K562 (cell line): ENCODE measurements at regions not wholly inside any gene's neighbourhood (a gene's known extent, or its start where the extent isn't known, plus 50 kb on each side); places are given as distances from the start of the nearest gene placed in this dataset.

Experiments used
- ATAC-seq: fragments of 200-7000 bp; cut with Tn5 transposase; 3 replicates; pipeline ENCODE4 v1.9.1; 2020; ENCODE audit warnings: moderate library complexity
- BruUV-seq: library from RNA; stranded (reverse); fragments of 400-500 nt; replicated peaks from 2 replicates; lab custom pipeline; 2021; lab: Mats Ljungman, UMichigan
- CTCF ChIA-PET: fragments of 300-600 bp; formaldehyde crosslinking; extraction: SDS; loops from one replicate; lab custom pipeline; 2021; ENCODE audit warnings: low intra/inter-chr PET ratio; lab: Yijun Ruan, JAX
- POLR2A ChIA-PET: fragments of 300-600, 350-650 bp; sonication (Branson Sonifier 250); formaldehyde crosslinking; extraction: SDS; loops from one replicate; lab custom pipeline; 2021; ENCODE audit warnings: antibody characterized with exemption, inconsistent platforms; lab: Yijun Ruan, JAX
- DNase-seq, 4 experiments: peaks; one replicate each; pipeline versions ENCODE4 v3.0.0 to v3.0.0-alpha.2; 2011 to 2018; ENCODE audit warnings: low spot score in 3 of 4, mixed read lengths in 3 of 4; ENCODE audit errors: extremely low read depth in 1 of 4
- FAIRE-seq: peaks from 2 replicates; lab custom pipeline; 2011; peaks lifted over from hg19 to GRCh38; lab: Jason Lieb, UNC
- H2AFZ ChIP-seq: 2 replicates; pipeline ENCODE4 v1.6.0; 2011; ENCODE audit warnings: low read depth, low read length, control low read depth, inconsistent platforms
- H3K27ac ChIP-seq: fragments of 200-600 bp; 3 replicates; pipeline ENCODE4 v1.8.0; 2011; ENCODE audit warnings: low read depth, mild to moderate bottlenecking, control low read depth, inconsistent platforms, low read length, moderate library complexity, mixed read lengths; ENCODE audit errors: extremely low read depth
- H3K27me3 ChIP-seq, 2 experiments: fragments of 300-600 bp in 1 of 2; 2 replicates in 1 of 2; 3 replicates in 1 of 2; pipeline versions ENCODE4 v1.6.0 to v1.8.0; 2011; ENCODE audit warnings: inconsistent platforms in 2 of 2, low read length in 2 of 2, mild to moderate bottlenecking in 1 of 2, mixed read lengths in 1 of 2, moderate library complexity in 1 of 2; ENCODE audit not compliant: control insufficient read depth in 2 of 2, insufficient read depth in 2 of 2
- H3K36me3 ChIP-seq: fragments of 300-600 bp; 3 replicates; pipeline ENCODE4 v1.8.0; 2011; ENCODE audit warnings: mild to moderate bottlenecking, low read length, inconsistent platforms; ENCODE audit not compliant: control insufficient read depth, insufficient read depth
- H3K4me1 ChIP-seq, 2 experiments: fragments of 200-600 bp in 1 of 2; replicated peaks in 1 of 2; 2 replicates in 1 of 2; 3 replicates in 1 of 2; pipeline versions ENCODE4 v1.5.1 to v1.8.0; 2011; ENCODE audit warnings: inconsistent platforms in 2 of 2, low read length in 2 of 2, mild to moderate bottlenecking in 1 of 2, mixed read lengths in 1 of 2, moderate library complexity in 1 of 2; ENCODE audit not compliant: control insufficient read depth in 2 of 2, insufficient read depth in 2 of 2
- H3K4me2 ChIP-seq: 2 replicates; pipeline ENCODE4 v1.6.1; 2011; ENCODE audit warnings: low read length, control low read depth, inconsistent platforms, mixed read lengths; ENCODE audit not compliant: insufficient read depth
- H3K4me3 ChIP-seq: fragments of 200-600 bp; sonication (generic), shearing (Covaris generic); 2 replicates; pipeline ENCODE4 v1.5.1; 2016; ENCODE audit warnings: control low read depth, inconsistent platforms
- H3K79me2 ChIP-seq: fragments of 200-600 bp; 3 replicates; pipeline ENCODE4 v1.8.0; 2011; ENCODE audit warnings: low read length, inconsistent platforms; ENCODE audit not compliant: control insufficient read depth, insufficient read depth
- H3K9ac ChIP-seq, 2 experiments: 2 replicates each; pipeline versions ENCODE4 v1.6.0 to v1.6.1; 2011; ENCODE audit warnings: low read depth in 2 of 2, low read length in 2 of 2, control low read depth in 1 of 2, inconsistent platforms in 1 of 2, mild to moderate bottlenecking in 1 of 2, mixed read lengths in 1 of 2; ENCODE audit not compliant: insufficient read depth in 1 of 2
- H3K9me1 ChIP-seq: one replicate; pipeline ENCODE4 v1.6.0; 2011; ENCODE audit warnings: inconsistent platforms, mild to moderate bottlenecking, low read length, moderate library complexity; ENCODE audit not compliant: control insufficient read depth, insufficient read depth
- H3K9me3 ChIP-seq: replicated peaks from 2 replicates; pipeline ENCODE4 v1.5.1; 2011; ENCODE audit warnings: low read depth, low read length, inconsistent platforms; ENCODE audit not compliant: control insufficient read depth, insufficient read depth
- H4K20me1 ChIP-seq: replicated peaks from 2 replicates; pipeline ENCODE4 v1.6.1; 2011; ENCODE audit warnings: low read length, inconsistent platforms, mixed read lengths; ENCODE audit not compliant: control insufficient read depth, insufficient read depth
- CBFA2T2 ChIP-seq: fragments of 450-650 bp; conservative IDR thresholded peaks from 2 replicates; pipeline ENCODE4 v1.6.1; 2017; ENCODE audit warnings: mild to moderate bottlenecking
- E4F1 ChIP-seq: fragments of 250-450 bp; sonication (Bioruptor Pico); IDR thresholded peaks from 2 replicates; pipeline ENCODE4 v1.5.0; 2021; ENCODE audit warnings: mild to moderate bottlenecking, borderline replicate concordance
- ELK1 ChIP-seq: sonication (generic); formaldehyde crosslinking; IDR thresholded peaks from 2 replicates; pipeline ENCODE4 v1.8.1; 2022; ENCODE audit warnings: missing genetic modification reagents
- ETS1 ChIP-seq: conservative IDR thresholded peaks from 2 replicates; pipeline ENCODE4 v1.6.1; 2011; ENCODE audit warnings: low read depth, mild to moderate bottlenecking, low read length; ENCODE audit not compliant: control insufficient read depth
- ETS2 ChIP-seq: IDR thresholded peaks from 2 replicates; pipeline ENCODE4 v1.6.1; 2016; ENCODE audit warnings: borderline replicate concordance, missing genetic modification characterization, mild to moderate bottlenecking, moderate library complexity, missing compliant biosample characterization; ENCODE audit not compliant: poor library complexity, severe bottlenecking
- FOXK1 ChIP-seq: sonication (generic); formaldehyde crosslinking; IDR thresholded peaks from 2 replicates; pipeline ENCODE4 v1.8.0; 2022; ENCODE audit warnings: missing genetic modification reagents, mild to moderate bottlenecking, borderline replicate concordance
- GABPA ChIP-seq: fragments of 200-800 bp; sonication (Bioruptor generic); conservative IDR thresholded peaks from 2 replicates; pipeline ENCODE4 v1.6.1; 2016; ENCODE audit warnings: low read depth, missing genetic modification characterization, missing compliant biosample characterization
- GABPB2 ChIP-seq: fragments of 250-450 bp; sonication (Bioruptor Pico); conservative IDR thresholded peaks from 2 replicates; pipeline ENCODE4 v1.5.1; 2021; ENCODE audit warnings: mild to moderate bottlenecking
- HDGF ChIP-seq: fragments of 450-650 bp; IDR thresholded peaks from 2 replicates; pipeline ENCODE4 v1.6.1; 2016
- HINFP ChIP-seq: fragments of 450-650 bp; conservative IDR thresholded peaks from 2 replicates; pipeline ENCODE4 v1.6.1; 2016; ENCODE audit warnings: missing genetic modification characterization, low read depth, mild to moderate bottlenecking, control low read depth, missing compliant biosample characterization
- KHSRP ChIP-seq: fragments of 450-650 bp; IDR thresholded peaks from 2 replicates; pipeline ENCODE4 v1.6.1; 2017
- KLF16 ChIP-seq: IDR thresholded peaks from 2 replicates; pipeline ENCODE4 v1.6.1; 2016; ENCODE audit warnings: antibody characterized with exemption
- LCOR ChIP-seq: sonication (generic); formaldehyde crosslinking; IDR thresholded peaks from 2 replicates; pipeline ENCODE4 v1.8.0; 2022; ENCODE audit warnings: mild to moderate bottlenecking, missing genetic modification reagents
- NR1H2 ChIP-seq: sonication (generic); formaldehyde crosslinking; IDR thresholded peaks from 2 replicates; pipeline ENCODE4 v1.4.0; 2020; ENCODE audit warnings: mild to moderate bottlenecking, missing genetic modification reagents
- RFX1 ChIP-seq: fragments of 450-650 bp; IDR thresholded peaks from 2 replicates; pipeline ENCODE4 v1.6.1; 2016; ENCODE audit warnings: mild to moderate bottlenecking, moderate library complexity
- ZNF444 ChIP-seq: fragments of 250-450 bp; sonication (Bioruptor Pico); IDR thresholded peaks from 2 replicates; pipeline ENCODE4 v1.4.0; 2020; ENCODE audit warnings: mild to moderate bottlenecking, moderate library complexity
- ZNF449 ChIP-seq: fragments of 250-450 bp; sonication (Bioruptor Pico); IDR thresholded peaks from 2 replicates; pipeline ENCODE4 v1.8.0; 2022; ENCODE audit warnings: moderate library complexity, mild to moderate bottlenecking, inconsistent platforms
- WGBS: fragments of 100-300 bp; shearing (Covaris generic); methylation state at CpG from one replicate; pipeline ENCODE4 v1.1.6; 2016; ENCODE audit warnings: low coverage, mixed read lengths; ENCODE audit not compliant: insufficient coverage; ENCODE audit errors: missing lambda C conversion rate; 5-methylcytosine and 5-hydroxymethylcytosine counted together
- in situ Hi-C: fragments of 300-500 bp; cut with MboI; formaldehyde crosslinking; loops from 4 replicates; pipeline ENCODE4 v1.15.0; 2018; ENCODE audit warnings: inconsistent platforms, mixed read lengths
- intact Hi-C: fragments of 100-400 bp; cut with micrococcal nuclease; formaldehyde crosslinking; loops from 2 replicates; pipeline ENCODE4 v1.14.2; 2022

- ChIA-PET CTCF (no interaction called here), POLR2A (interaction anchor here (0.5 to 0.7 kb wide), 3 partner anchors 8 to 58 kb away, joined by 3 read pairs; no protein-coding TSS in a partner anchor)
- H3K4me2 ChIP-seq, result no peak overlapping the region
- FAIRE-seq (no peak), DNase-seq (no peak), ATAC-seq (no peak)
- 0% methylated on average over 1 of the region's 1 CpG for WGBS
- H3K9me3 ChIP-seq, result no peaks in the 10 kb centered on the region
- intact Hi-C loops (no loop called here), in situ Hi-C loops (no loop called here)
- no peak overlapping the region for H3K27ac ChIP-seq
- H3K9ac ChIP-seq, result no peak overlapping the region
- no peaks in the 10 kb centered on the region for H3K36me3 ChIP-seq
- no peak overlapping the region for H3K4me3 ChIP-seq
- no TSS peak for BruUV-seq
- H3K27me3 ChIP-seq, result no peaks in the 10 kb centered on the region
- no peaks in the 10 kb centered on the region for H3K9me1 ChIP-seq
- no peaks in the 10 kb centered on the region for H3K4me1 ChIP-seq
- no peaks in the 10 kb centered on the region for H4K20me1 ChIP-seq
- H3K79me2 ChIP-seq, result no peaks in the 10 kb centered on the region
- H2AFZ ChIP-seq, result no peak overlapping the region
- TF ChIP-seq ZNF449, result no peak
- no peak for TF ChIP-seq GABPB2 (CRISPR knock-in tag)
- TF ChIP-seq KHSRP, result no peak
- no peak for TF ChIP-seq LCOR (CRISPR knock-in tag)
- no peak for TF ChIP-seq HDGF
- no peak for TF ChIP-seq GABPA (tag)
- no peak for TF ChIP-seq CBFA2T2
- no peak for TF ChIP-seq KLF16
- TF ChIP-seq FOXK1, result no peak
- TF ChIP-seq ELK1, result no peak
- no peak for TF ChIP-seq ETS2 (tag)
- no peak for TF ChIP-seq NR1H2 (CRISPR knock-in tag)
- TF ChIP-seq HINFP (tag), result no peak
- no peak for TF ChIP-seq ZNF444 (CRISPR knock-in tag)
- no peak for TF ChIP-seq ETS1
- no peak for TF ChIP-seq E4F1 (CRISPR knock-in tag)
- no peak for TF ChIP-seq RFX1
Measured at GRCh38 chr6:10258341-10258740, 156.5 kb downstream of the TFAP2A start.
